HCEC 1CT (cell line): ENCODE measurements at regions not wholly inside any gene's neighbourhood (a gene's known extent, or its start where the extent isn't known, plus 50 kb on each side); places are given as distances from the start of the nearest gene placed in this dataset.
"Not testable (repeated sequence)": the region's sequence is repeated elsewhere in the genome, so short reads cannot be mapped to it uniquely, and the experiment has no call there.

Experiments
- DNase-seq: peaks from one replicate; pipeline ENCODE4 v3.0.0-alpha.2; 2017

DNA sequence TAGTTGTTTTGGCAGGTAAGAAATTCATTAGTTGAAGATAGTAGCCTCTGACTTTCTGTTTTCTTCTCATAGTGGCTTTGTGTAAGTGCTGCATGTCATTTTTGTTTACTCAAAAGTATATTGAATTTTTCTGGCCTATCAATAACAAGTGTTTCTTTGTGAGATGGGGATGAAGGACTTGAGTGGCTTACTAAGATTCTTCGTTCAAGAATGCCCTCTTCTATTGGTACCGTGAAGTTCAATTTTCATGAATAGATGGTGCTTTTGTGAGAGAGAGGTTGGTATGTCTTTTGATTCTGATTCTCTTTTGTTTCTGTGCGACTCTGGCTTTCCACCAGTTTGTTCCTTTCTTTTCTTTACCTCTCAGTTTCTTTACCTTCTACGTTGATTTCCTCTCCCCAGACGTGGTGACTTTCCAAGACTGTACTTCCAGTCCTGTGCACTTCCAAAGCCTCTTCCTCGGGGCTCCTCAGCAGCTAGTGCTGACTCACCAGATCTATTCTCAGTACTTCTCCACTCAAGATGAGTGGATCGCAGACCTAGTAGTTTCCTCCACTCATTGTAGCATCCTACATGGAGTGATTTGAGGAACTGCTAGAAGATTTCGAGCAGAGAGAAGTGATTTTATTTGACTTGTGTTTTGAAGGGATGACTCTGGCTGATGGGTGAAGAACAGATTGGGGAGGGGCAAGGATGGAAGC lies 82.0 kb upstream of the EPHB3 start:
- no peak for DNase-seq

DNA sequence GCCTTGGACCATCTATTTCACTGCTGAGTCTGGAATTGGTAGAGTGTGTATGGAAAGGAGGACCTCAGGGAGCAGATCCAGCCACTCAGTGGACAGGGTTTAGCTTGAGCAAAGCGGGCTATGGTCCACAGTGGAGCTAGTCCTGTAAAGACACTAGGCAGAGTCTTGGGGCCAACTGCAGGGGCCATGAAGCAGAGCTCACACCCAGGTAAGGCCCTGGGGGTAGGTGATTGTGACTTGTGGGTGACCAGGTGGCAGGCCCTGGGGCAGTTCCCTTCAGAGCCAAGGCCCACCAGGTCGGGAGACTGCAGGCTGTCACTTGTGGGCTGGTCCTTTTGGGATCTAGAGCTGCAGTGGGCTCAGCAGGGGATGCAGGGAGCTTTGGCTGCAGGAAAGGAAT lies 80.8 kb upstream of the EPHB3 start:
- DNase-seq: no peak

GRCh38 chr3:184481984-184482671 lies 79.5 kb upstream of the EPHB3 start:
- DNase-seq: no peak

GRCh38 chr3:184485241-184485640 lies 76.3 kb upstream of the EPHB3 start:
- no peak for DNase-seq

GRCh38 chr3:184485906-184486305 lies 75.7 kb upstream of the EPHB3 start:
- DNase-seq: no peak

GRCh38 chr3:184486614-184487013 lies 75.0 kb upstream of the EPHB3 start:
- no peak for DNase-seq

GRCh38 chr3:184488577-184488976 lies 73.0 kb upstream of the EPHB3 start:
- no peak for DNase-seq

- no peak for DNase-seq
Measured at GRCh38 chr3:184489268-184489841, 72.2 kb upstream of the EPHB3 start.

- DNase-seq: no peak
Measured at GRCh38 chr3:184491011-184491576, 70.5 kb upstream of the EPHB3 start.

- DNase-seq: no peak
Measured at GRCh38 chr3:184491867-184492615, 69.5 kb upstream of the EPHB3 start.

DNA sequence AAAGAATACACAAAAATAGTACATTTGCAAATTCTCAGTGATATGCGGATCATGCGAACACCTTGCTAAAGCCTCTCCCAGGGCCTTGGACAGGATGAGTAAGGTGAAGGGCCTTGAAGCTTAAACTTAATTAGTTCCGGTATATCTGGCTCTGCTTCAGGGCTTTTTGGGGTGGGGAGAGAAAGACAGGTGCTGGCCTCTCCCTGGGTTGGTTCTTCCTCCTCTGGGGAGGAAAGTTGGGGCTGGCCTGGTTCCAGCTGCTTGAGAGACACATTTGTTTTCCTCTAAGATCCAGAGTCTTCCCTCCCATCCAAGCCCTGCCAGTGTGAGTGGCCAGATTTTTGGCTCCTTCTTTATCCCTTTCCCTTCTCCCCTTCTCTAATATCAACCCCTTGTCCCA lies 64.7 kb upstream of the EPHB3 start:
- no peak for DNase-seq

DNA sequence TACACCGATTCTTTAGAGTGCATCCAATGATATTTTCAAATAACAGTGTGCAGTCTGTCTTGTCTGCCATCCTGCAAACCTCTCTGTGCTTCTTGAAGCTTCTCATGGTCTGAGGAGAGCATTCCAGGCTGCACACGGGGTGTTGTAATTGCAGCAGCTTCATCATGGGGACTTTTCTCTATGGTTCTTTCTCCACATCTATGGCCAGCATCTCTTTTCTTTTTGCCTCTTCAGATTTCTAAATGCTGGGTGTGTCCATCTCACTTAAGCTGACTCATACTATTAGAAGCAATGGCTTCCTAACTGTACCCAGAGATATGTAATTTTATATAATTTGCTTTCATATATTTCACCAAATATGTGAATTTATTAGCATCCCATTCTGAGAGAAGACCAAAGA lies 63.8 kb upstream of the EPHB3 start:
- DNase-seq: no peak

- DNase-seq: no peak
Measured at GRCh38 chr3:184498986-184499606, 62.5 kb upstream of the EPHB3 start.

- no peak for DNase-seq
Measured at GRCh38 chr3:184500344-184500923, 61.2 kb upstream of the EPHB3 start.

GRCh38 chr3:184502123-184502667 lies 59.4 kb upstream of the EPHB3 start:
- DNase-seq: no peak

- DNase-seq: not testable (repeated sequence)
Measured at GRCh38 chr3:184502841-184503240, 58.7 kb upstream of the EPHB3 start.

GRCh38 chr3:184503647-184504046 lies 57.9 kb upstream of the EPHB3 start:
- no peak for DNase-seq

DNA sequence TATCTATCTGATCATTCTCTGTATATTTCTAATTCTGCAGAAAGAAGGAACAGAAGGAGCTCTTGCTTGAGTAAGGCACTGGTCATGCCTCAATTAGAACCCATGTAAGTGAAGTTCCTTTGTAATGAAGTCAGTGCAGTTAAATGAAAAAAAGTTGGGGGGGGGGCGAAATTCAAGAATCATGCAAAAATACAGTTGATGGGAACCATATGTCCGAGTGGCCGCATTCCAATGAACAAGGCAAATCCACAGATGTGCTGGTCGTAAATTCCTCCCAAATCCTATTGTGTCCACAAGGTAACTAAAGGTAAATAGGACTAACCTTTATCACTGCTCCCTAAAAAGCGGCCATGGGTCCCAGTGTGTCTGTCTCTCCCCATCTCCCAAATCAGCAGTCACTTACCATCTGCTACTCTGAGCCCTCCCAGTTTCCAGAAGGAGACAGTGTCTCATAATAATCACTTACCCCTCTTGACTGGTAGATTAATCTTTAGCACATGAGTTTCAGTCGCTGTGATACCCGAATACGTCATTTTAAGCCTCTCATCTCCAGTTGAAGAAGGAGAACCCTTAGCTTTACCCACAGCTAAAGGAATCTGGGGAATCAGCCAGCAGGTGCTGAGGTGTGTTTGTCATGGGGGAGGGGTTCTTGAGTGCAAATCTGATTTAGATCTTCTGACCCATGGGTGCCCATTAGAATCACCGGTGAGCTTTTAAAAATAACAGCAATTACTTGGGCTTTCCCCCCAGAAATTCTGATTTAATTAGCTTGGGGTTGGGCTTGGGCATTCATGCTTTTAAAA lies 56.3 kb upstream of the EPHB3 start:
- no peak for DNase-seq

- peak; percentile 7 for DNase-seq
Measured at GRCh38 chr3:184506561-184506991, 55.0 kb upstream of the EPHB3 start.

DNA sequence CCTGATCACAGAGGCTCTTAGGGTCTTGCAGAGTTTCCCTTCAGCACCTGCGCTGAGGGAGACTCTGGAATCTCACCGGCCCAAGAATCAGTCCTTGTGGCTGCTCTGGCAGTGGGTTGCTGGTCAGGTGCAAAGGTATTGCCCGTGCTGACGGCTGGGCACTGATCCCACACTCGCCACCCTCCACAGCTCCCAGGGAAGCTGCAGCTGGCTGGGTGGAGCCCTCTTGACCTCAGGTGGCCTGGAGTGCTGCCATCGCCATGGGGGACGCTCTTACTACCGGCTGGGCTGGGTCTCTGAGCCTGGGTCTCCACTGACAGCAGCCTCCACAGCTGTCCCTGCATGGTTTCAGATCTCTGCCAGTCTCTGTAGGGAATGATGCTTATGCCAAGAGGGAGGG lies 52.6 kb upstream of the EPHB3 start:
- no peak for DNase-seq

DNA sequence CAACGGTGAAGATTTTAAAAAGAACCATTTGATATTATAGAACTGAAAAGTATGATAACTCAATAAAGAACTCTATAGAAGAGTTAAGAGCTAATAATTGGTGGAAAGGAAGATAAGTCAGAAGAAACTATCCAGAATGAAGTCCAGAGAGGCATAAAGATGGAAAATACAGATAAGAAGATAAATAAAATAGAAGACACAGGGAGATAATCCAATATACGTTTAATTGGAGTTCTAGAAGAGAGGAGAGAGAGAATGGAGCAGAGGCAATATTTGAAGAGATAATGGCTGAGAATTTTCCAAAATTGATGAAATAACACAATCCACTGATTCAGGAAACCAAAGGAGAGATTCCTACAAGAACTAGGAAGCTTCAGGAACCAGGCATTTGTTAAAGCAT lies 49.8 kb upstream of the EPHB3 start:
- no peak for DNase-seq
